Lung (tissue), 11 donors: ENCODE measurements at regions not wholly inside any gene's neighbourhood (a gene's known extent, or its start where the extent isn't known, plus 50 kb on each side); places are given as distances from the start of the nearest gene placed in this dataset.

Source experiments
- ATAC-seq: fragments of 200-7000 bp; cut with Tn5 transposase; one replicate; pipeline ENCODE4 v1.9.1; 2020; ENCODE audit warnings: moderate number of reproducible peaks; ENCODE audit not compliant: insufficient read depth, low FRiP score
- DNase-seq, 3 donors: peaks; one replicate each; pipeline ENCODE4 v3.0.0-alpha.2; 2013 to 2017
- H3K27ac ChIP-seq, 2 donors: one replicate each; pipeline ENCODE4 v1.5.1; 2013; ENCODE audit warnings: mild to moderate bottlenecking in 2 of 2, moderate library complexity in 2 of 2, control low read depth in 1 of 2, inconsistent platforms in 1 of 2, low read depth in 1 of 2, low read length in 1 of 2
- H3K27me3 ChIP-seq, 3 donors: one replicate each; pipeline ENCODE4 v1.5.1; 2013; ENCODE audit warnings: low read length in 2 of 3; ENCODE audit not compliant: control insufficient read depth in 3 of 3, insufficient read depth in 3 of 3
- H3K36me3 ChIP-seq, 4 donors: one replicate each; pipeline ENCODE4 v1.5.1; 2013; ENCODE audit warnings: low read length in 4 of 4, mild to moderate bottlenecking in 1 of 4, moderate library complexity in 1 of 4; ENCODE audit not compliant: control insufficient read depth in 4 of 4, insufficient read depth in 4 of 4
- H3K4me1 ChIP-seq, 5 donors: one replicate each; pipeline ENCODE4 v1.5.1; 2013; ENCODE audit warnings: low read length in 5 of 5, mild to moderate bottlenecking in 2 of 5, moderate library complexity in 1 of 5; ENCODE audit not compliant: control insufficient read depth in 5 of 5, insufficient read depth in 5 of 5
- H3K4me3 ChIP-seq: one replicate; pipeline ENCODE4 v1.5.1; 2013; ENCODE audit warnings: mild to moderate bottlenecking, control low read depth, moderate library complexity
- H3K9ac ChIP-seq, 2 donors: one replicate each; pipeline ENCODE4 v1.5.1; 2013; ENCODE audit warnings: low read length in 2 of 2, control low read depth in 1 of 2; ENCODE audit not compliant: insufficient read depth in 1 of 2
- H3K9me3 ChIP-seq, 4 donors: one replicate each; pipeline ENCODE4 v1.5.1; 2013; ENCODE audit warnings: low read length in 3 of 4, mild to moderate bottlenecking in 1 of 4, moderate library complexity in 1 of 4; ENCODE audit not compliant: control insufficient read depth in 4 of 4, insufficient read depth in 3 of 4
- WGBS, 2 donors: extraction: QIAGEN DNeasy Blood & Tissue Kit; methylation state at CpG; one replicate each; pipeline ENCODE4 v1.1.7; 2013; 5-methylcytosine and 5-hydroxymethylcytosine counted together
- TF ChIP-seq, protein P1 (sequence below): IDR thresholded peaks from 2 replicates; pipeline ENCODE4 v1.5.1; 2012; ENCODE audit warnings: mild to moderate bottlenecking; ENCODE audit errors: control extremely low read depth, extremely low read depth
- donor health status: control.
- donor health status: control.
- donor health status: Bipolar disorder and iron deficiency.
- donor health status: healthy.
- donor health status: DM: yes; HTN: yes; CAD: no.

DNA sequence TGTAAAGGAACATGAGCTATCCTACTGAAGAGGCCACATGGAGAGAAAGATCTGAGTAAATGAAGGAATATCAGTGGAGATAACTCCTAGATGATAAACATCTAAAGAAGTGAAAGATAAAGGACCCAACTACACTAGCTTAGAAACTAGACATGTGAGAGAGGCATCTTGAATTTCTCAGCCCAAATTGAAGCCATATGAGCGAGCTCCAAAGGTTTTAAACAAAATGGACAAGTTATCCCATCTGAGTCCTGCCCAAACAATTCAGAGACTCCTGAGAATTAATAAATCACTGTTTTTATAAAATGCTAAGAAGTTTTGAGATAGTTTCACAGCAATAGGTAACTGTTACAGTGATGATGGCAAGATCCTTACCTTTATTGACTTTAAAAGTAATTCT, 438.9 kb downstream of the NAV3 start:
- no peak overlapping the region for H3K9ac ChIP-seq
- H3K27ac ChIP-seq, result no peak overlapping the region
- TF ChIP-seq, protein P1, sequence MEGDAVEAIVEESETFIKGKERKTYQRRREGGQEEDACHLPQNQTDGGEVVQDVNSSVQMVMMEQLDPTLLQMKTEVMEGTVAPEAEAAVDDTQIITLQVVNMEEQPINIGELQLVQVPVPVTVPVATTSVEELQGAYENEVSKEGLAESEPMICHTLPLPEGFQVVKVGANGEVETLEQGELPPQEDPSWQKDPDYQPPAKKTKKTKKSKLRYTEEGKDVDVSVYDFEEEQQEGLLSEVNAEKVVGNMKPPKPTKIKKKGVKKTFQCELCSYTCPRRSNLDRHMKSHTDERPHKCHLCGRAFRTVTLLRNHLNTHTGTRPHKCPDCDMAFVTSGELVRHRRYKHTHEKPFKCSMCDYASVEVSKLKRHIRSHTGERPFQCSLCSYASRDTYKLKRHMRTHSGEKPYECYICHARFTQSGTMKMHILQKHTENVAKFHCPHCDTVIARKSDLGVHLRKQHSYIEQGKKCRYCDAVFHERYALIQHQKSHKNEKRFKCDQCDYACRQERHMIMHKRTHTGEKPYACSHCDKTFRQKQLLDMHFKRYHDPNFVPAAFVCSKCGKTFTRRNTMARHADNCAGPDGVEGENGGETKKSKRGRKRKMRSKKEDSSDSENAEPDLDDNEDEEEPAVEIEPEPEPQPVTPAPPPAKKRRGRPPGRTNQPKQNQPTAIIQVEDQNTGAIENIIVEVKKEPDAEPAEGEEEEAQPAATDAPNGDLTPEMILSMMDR, result no peak
- ATAC-seq (no peak), DNase-seq (no peak)
- H3K36me3 ChIP-seq, result no peaks in the 10 kb centered on the region
- 79 to 95% methylated on average over 1 of the region's 1 CpG for WGBS, 2 donors
- no peak overlapping the region for H3K4me3 ChIP-seq
- no peaks in the 10 kb centered on the region for H3K4me1 ChIP-seq
- no peaks in the 10 kb centered on the region for H3K9me3 ChIP-seq
- no peaks in the 10 kb centered on the region for H3K27me3 ChIP-seq

DNA sequence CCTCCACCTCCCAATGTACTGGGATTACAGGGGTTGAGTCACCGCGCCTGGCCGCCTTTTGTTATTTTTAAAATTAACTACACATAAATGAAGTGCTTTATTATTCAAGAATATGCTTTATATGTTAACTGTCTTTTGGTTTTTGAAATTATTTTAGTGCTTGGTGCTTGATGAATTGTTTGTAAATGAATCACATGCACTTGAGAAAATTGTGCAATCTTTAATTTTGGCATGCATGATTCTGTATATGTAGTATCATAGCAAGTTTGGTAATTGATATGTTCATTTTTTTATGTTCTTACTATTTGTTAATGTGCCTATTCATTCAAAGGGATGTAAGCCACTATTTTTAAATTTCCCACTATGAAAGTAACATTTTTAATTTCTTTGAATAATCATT, 440.9 kb downstream of the NAV3 start:
- H3K9me3 ChIP-seq, result no peaks in the 10 kb centered on the region
- H3K4me1 ChIP-seq, result no peaks in the 10 kb centered on the region
- no peak for DNase-seq
- no peak overlapping the region for H3K9ac ChIP-seq
- TF ChIP-seq, protein P1, result no peak
- H3K27me3 ChIP-seq, result no peaks in the 10 kb centered on the region
- no peak overlapping the region for H3K4me3 ChIP-seq
- H3K36me3 ChIP-seq, result no peaks in the 10 kb centered on the region
- no peak overlapping the region for H3K27ac ChIP-seq
- WGBS, 2 donors, result 95 to 98% methylated on average over 3 of the region's 3 CpGs
- no peak for ATAC-seq

DNA sequence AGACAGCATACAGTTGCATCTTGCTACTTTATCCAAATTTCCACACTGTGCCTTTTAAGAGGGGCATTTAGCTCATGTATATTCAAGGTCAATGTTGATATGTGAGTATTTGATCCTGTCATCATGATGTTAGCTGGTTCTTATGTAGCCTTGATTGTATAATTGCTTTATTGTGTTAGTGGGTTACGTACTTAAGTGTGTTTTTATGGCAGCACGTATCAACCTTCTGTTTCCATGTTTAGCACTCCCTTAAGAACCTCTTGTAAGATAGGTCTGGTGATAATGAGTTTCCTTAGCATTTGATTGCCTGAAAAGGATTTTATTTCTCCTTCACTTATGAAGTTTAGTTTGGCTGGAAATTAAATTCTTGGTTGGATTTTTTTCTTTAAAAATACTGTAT, 445.2 kb downstream of the NAV3 start:
- TF ChIP-seq, protein P1, result no peak
- Histone ChIP-seq H3K9ac (no peak overlapping the region), H3K4me1 (no peaks in the 10 kb centered on the region), H3K27me3 (no peaks in the 10 kb centered on the region), H3K36me3 (no peaks in the 10 kb centered on the region), H3K27ac (no peak overlapping the region), H3K4me3 (no peak overlapping the region), H3K9me3 (peaks cover 0 to 5% (median 1%) of the 10 kb centered on the region in 4 donors)
- DNase-seq (no peak), ATAC-seq (no peak)
- WGBS, 2 donors, result 74 to 88% methylated on average over 2 of the region's 2 CpGs

DNA sequence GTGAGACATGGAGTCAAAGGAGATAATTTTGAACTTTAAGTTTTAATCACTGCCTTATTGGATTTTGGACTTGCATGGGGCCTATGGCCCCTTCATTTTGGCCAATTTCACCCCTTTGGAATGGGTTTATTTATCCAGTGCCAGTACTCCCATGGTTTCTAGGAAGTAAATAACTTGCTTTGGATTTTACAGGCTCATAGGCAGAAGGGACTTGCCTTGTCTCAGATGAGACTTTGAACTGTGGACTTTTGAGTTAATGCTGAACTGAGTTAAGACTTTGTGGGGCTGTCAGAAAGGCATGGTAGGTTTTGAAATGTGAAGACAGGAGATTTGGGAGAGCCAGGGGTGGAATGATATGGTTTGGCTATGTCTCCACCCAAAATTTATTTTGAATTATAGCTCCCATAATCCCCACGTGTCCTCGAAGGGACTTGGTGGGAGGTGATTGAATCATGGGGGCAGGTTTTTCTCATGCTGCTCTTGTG, 448.1 kb downstream of the NAV3 start:
- no peaks in the 10 kb centered on the region for H3K36me3 ChIP-seq
- peaks cover 0 to 5% (median 1%) of the 10 kb centered on the region in 4 donors for H3K9me3 ChIP-seq
- H3K4me3 ChIP-seq, result no peak overlapping the region
- TF ChIP-seq, protein P1, result no peak
- ATAC-seq, result no peak
- H3K9ac ChIP-seq, result no peak overlapping the region
- no peak overlapping the region for H3K27ac ChIP-seq
- no peaks in the 10 kb centered on the region for H3K4me1 ChIP-seq
- 91 to 94% methylated on average over 2 of the region's 2 CpGs for WGBS, 2 donors
- no peak for DNase-seq
- H3K27me3 ChIP-seq, result no peaks in the 10 kb centered on the region
